LHCN-M2 (cell line): ENCODE measurements at regions not wholly inside any gene's neighbourhood (a gene's known extent, or its start where the extent isn't known, plus 50 kb on each side); places are given as distances from the start of the nearest gene placed in this dataset.
"Not testable (repeated sequence)": the region's sequence is repeated elsewhere in the genome, so short reads cannot be mapped to it uniquely, and the experiment has no call there.

Source experiments
- DNase-seq: peaks from one replicate; pipeline ENCODE4 v3.0.0-alpha.2; 2012; ENCODE audit warnings: low read depth

DNA sequence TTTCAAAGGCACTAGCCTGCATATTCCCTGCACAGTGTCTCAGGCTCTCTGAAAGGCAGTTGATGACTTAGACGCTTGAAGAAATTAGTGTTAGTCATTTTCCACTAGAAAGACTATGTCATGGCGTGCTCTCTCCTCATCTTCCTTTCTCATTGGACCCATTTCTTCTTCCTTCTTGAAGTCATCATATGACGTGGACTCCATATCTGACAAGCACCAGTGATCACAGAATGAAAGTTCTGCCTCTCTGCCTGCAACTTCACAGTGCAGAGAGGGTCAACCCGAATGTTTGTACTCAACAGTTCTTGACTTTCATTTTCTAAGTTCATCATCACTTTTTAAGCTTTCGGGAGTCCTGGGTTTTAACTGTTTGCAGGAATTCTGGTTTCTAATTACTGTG is 63.7 kb upstream of the CYRIA start:
- no peak for DNase-seq

DNA sequence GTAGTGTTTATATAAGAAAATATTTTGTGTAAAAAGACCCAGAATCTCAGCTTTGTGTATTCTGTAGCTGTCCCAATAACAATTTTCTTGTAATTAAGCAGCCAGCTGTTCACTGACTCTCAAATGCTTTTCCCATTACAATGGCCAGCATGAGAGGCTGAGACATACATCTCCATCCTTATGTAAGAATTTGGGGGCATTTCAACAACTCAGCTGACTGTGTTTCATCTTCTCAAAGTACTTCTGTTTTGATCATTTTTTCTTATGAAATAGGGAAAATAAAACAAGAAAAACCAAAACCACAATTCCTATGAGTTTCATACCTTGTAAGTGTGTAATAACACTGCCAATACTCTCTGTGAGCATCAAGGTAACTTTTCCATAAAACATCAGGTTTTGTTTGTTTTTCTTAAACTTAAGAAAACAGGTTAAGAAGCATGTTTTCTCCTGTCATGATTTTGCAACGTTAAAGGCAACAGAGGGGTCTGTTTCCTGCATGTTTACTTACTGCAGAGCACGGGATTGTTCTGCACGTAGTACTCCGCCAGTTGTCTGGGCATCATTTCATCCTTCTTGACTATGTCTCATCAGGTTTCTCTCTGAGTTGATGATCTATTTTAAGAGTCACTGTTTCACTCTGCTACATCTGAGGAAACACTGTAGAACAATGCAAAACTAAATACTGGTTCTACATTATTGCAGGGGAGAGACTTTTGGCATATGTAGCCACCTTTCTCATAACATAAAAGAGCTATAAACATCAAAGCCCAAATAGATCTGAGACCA is 62.9 kb upstream of the CYRIA start:
- DNase-seq: no peak

DNA sequence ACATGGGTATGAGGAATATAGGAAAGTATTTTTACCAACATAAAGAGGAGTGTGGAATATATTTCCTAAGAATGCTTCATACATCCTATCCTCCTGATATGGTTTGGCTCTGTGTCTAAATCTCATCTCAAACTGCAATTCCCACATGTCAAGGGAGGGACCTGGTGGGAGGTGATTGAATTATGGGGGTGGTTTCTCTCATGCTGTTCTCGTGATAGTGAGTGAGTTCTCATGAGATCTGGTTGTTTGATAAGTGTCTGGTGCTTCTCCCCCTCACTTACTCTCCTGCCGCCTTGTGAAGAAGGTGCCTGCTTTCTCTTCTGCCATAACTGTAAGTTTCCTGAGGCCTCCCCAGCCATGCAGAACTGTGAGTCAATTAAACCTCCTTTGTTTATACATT is 62.2 kb upstream of the CYRIA start:
- DNase-seq: not testable (repeated sequence)

DNA sequence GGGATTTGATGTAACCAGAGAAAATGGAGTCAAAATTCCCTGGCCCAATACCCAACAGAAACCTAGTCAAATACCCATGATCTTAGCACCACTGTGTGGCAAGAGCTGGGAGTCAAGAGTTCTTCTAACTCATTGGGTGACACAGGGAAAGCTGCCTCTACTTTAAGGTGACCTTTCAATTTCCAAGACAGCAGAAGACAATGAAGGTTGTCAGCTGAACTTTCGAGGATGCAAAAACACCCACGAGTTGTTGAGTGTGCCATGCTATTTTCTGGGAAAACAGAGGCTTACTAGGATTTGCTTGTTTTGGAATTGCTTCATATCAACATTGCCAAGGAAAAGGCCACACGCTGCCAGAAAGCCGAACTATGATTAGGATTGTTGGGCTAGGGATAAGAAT is 61.6 kb upstream of the CYRIA start:
- DNase-seq: peak; percentile 28

DNA sequence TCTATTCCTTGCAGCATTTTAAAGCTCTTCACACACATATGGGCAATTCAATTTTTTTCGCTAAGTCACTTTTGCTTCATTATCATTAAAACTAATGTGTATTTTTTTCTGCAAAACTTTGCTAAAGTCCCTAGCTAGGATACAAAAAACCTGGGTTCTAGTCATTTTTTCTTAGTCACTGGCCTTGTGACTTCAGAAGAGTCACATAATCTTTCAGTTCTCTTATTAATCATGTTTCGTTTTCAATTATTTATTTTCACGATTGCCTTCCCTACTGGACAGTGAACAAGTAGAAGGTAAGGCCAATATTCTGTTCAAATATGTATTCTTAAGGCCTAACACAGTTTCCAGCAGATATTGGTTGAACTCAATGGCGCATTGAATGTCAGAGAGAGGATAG is 60.9 kb upstream of the CYRIA start:
- no peak for DNase-seq

DNA sequence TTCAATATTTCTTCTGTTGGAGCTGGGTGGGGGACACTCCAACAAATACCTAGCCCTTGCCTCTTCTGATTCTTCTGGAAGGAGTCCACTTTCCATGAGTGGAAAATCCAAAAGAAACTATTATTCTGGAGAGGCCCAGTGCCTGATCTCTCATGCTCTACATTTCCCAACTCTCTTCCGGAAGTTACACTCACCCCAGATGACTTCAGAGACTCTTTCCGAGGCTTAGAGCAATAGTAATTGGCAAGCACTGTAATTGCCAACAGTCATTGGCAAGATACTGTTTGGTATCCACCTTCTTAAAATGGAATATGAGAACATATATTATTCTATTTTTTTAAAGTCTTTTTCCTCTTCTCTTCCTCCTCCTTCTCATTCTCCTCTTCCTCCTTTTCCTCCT is 60.5 kb upstream of the CYRIA start:
- DNase-seq: no peak

DNA sequence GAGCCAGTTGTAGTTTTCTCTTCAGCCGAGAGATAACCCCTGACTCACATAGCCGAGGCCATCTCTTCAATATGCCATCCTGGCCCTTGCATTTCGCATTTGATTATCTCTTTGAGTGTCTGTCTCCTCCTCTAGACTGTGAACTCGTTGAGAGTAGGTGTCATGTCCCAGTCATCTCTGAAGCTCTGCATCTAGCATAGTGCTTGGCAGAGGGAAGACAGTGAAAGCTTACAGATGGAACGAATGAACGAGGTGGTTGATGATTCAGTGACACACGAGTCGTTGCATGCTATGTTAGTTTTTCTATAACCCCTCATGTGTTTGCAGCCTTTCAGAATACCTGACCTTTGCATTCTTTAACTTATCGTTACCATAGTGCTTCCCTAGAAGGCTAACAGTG is 59.9 kb upstream of the CYRIA start:
- DNase-seq: no peak

DNA sequence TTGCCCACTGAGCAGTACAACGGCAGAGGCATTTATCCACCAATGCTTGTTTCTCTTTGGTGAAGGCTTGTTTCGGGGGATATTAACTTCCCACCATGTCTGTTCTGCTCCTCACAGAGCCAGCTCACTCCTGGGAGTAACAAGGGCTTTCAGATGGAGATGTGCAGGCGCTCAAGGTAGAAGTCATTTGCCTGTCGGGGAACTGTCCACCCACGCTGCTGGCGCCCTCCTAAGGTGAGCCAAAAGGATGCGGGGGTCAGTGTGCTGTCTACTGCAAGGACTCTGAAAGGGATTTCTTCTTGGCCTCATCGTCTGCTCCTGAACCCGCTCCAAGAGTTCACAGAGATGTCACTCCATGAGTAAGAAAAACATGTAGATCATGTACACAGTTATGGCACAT is 57.0 kb upstream of the CYRIA start:
- DNase-seq: no peak

DNA sequence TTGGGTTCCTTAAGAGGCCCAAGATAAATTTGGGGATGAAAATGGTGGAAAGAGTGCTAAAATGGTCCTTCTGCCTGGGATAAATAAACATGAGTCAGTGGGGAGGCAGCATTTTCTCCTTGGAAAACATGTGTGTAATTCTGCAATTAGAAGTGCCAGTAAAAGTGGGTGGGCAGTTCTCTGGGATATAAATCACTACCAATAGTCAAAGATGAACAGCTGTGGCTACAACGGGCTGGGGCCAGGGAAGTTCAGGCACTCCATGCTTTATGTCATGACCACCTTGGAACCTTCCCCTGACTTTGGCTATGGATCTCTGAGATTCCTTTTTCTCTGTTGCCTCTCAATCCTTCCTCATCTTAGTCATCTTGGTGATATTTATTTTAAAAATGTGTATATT is 56.5 kb upstream of the CYRIA start:
- peak; percentile 46 for DNase-seq

DNA sequence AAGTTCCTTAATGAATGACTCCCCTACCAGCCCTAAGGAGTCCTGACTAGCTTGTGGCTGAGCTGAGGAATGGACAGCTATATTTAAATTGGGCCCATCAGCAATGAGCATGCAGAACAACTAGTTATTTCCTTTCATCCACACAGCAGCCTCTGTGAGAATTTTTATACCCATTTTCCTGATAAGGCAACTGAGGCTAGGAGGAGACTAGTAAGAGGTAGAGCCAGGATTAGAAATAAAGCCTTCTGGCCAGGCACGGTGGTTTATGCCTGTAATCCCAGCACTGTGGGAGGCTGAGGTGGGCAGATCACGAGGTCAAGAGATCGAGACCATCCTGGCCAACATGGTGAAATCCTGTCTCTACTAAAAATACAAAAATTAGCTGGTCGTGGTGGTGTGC is 55.9 kb upstream of the CYRIA start:
- not testable (repeated sequence) for DNase-seq

DNA sequence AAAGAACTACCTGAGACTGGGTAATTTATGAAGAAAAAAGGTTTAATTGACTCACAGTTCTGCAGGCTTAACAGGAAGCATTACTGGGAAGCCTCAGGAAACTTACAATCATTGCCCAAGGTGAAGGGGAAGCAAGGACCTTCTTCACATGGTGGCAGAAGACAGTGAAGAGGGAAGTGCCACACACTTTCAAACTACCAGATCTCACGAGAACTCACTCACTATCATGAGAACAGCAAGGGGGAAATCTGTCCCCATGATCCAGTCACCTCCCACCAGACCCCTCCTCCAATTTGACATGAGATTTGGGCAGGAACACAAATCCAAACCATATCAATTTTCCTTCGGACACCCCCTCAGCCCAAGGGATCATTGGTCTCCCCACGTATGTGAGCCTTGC is 55.1 kb upstream of the CYRIA start:
- not testable (repeated sequence) for DNase-seq

DNA sequence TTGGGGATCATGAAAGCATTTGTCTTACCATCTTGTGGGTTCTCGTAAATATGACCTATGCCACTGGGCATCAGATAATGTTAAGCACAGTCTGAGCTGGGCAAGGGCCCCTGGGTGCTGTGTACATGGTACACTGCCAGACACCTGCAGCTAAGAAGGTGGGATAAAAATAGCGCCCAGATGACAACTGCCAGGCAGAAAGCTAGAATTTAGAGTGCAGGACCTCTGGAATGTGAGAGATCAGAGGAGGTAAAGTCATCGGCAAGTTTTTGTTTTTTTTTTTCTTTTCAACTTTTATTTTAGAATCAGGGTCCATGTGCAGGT is 53.8 kb upstream of the CYRIA start:
- no peak for DNase-seq

DNA sequence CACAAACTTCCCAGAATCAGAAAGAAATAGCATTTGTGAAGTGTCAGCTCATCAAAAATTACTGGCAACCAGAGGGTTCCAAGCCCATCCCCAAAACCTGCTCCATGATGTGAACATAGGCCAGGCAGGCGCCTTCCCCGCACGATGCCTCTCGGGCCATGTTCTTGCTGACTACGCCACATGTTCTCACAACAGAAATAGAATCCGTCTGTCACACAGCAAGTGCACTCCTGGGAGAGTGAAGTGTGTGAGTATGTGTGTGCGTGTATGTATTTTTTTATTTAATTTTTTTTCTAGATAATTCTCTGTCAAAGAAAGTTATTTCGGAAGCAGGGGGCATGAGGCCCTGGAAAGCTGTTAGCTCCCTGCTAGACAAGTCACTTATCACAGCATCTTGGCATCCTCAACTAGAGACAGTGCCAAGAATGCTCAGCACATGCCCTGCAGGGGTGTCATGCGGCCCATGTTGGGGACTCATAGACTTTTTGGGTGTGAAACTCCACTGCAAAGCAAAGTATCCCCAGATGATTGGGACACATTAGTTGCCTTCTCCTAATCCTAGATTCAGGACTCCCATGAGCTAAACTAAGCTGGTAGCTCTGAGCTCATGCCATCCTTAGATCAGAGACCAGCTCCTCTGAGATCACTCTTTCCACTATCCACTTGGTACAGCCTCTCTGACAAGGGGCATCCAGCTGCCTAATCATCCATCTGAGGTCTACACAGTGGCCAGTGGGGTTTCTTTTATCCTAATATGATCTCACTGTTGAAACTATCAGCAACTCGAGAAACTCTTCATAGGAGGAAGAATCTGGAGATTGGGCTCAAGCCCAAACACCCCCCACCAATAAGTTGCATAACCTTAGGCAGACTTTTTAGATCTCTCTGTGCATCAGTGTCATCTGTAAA is 53.2 kb upstream of the CYRIA start:
- DNase-seq: no peak

DNA sequence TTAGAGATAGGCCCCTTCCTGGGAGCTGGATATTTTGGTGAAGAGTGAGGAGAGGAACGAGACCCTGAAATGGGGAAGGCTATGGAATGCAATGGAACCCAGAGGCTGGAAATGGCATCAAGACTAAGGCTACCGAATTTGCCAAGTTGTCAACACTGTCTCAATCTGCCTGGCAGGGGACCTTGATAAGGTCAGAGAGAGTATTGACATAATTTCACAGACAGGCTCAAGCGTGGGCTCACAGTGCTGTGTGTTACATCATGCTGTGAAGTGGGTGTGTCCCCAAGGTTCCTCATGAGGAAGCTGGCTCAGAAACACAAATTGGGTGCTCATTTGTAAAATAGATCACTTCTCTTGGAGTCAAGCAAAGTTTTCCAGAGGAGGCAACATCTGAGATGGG is 51.8 kb upstream of the CYRIA start:
- no peak for DNase-seq

DNA sequence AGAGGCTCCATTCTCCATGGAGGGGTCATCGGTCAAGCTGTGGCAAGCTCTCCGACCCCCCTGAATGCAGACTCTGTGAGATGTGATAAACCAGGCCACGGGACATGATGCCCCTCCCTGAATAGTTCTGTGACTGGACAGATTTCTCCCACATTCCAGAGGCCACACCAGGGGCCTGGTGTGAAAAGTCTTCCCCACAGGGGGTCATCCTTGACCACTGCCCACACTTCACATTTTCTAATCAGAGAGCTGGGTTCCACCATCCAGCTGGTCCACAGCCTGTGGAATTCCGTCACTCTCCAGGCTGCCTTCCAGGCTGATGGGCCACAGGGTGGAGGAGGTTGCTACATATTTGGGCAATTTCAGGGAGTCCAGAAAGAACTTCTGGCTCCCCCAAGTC is 51.3 kb upstream of the CYRIA start:
- DNase-seq: no peak

DNA sequence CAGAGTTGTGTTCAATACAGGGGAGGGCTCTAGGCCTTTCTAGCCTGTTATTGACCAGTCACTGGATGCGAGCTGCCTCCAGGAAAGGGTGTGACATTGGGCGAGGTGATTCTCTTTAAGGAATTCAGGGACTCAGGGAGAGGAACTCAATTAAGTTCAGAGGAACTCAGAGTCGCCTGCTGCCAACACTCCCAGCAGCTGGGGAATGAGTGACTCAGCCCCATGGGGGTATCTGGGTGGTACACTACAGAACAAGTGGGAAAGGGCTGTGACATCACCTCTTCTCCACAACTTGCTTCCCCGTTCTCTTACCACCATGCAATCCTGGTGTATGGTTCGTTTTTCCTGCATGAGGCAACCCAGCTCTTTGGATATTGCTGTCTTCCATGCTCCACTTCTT is 50.4 kb upstream of the CYRIA start:
- peak; percentile 59 for DNase-seq
